HG02870 (cell line): ENCODE measurements at regions not wholly inside any gene's neighbourhood (a gene's known extent, or its start where the extent isn't known, plus 50 kb on each side); places are given as distances from the start of the nearest gene placed in this dataset.

Experiments used
- ATAC-seq: cut with Tn5 transposase; IDR thresholded peaks from one replicate; pipeline ENCODE4 v1.9.1; 2021; ENCODE audit warnings: mild to moderate bottlenecking, moderate library complexity; ENCODE audit not compliant: unreplicated experiment

GRCh38 chr2:177029501-177029900, 183.1 kb upstream of the HNRNPA3 start:
- ATAC-seq: no peak

GRCh38 chr2:177029901-177030300, 182.7 kb upstream of the HNRNPA3 start:
- no peak for ATAC-seq

GRCh38 chr2:177030451-177031105, 182.0 kb upstream of the HNRNPA3 start:
- ATAC-seq: no peak

GRCh38 chr2:177031438-177032180, 181.0 kb upstream of the HNRNPA3 start:
- no peak for ATAC-seq

GRCh38 chr2:177036747-177037146, 175.8 kb upstream of the HNRNPA3 start:
- no peak for ATAC-seq

- no peak for ATAC-seq
Measured at GRCh38 chr2:177037569-177037968, 175.0 kb upstream of the HNRNPA3 start.

GRCh38 chr2:177038787-177039484, 173.7 kb upstream of the HNRNPA3 start:
- no peak for ATAC-seq

GRCh38 chr2:177042311-177042710, 170.3 kb upstream of the HNRNPA3 start:
- ATAC-seq: no peak

GRCh38 chr2:177044671-177045070, 167.9 kb upstream of the HNRNPA3 start:
- ATAC-seq: no peak

GRCh38 chr2:177048981-177049380, 163.6 kb upstream of the HNRNPA3 start:
- ATAC-seq: no peak

- no peak for ATAC-seq
Measured at GRCh38 chr2:177051278-177051677, 161.3 kb upstream of the HNRNPA3 start.

GRCh38 chr2:177052471-177052870, 160.1 kb upstream of the HNRNPA3 start:
- no peak for ATAC-seq

GRCh38 chr2:177053038-177053437, 159.6 kb upstream of the HNRNPA3 start:
- ATAC-seq: no peak

- ATAC-seq: no peak
Measured at GRCh38 chr2:177053716-177054115, 158.9 kb upstream of the HNRNPA3 start.

- ATAC-seq: no peak
Measured at GRCh38 chr2:177056481-177056929, 156.1 kb upstream of the HNRNPA3 start.

GRCh38 chr2:177058747-177059146, 153.8 kb upstream of the HNRNPA3 start:
- ATAC-seq: peak; percentile 95

GRCh38 chr2:177059293-177059692, 153.3 kb upstream of the HNRNPA3 start:
- ATAC-seq: no peak

- no peak for ATAC-seq
Measured at GRCh38 chr2:177063331-177063730, 149.3 kb upstream of the HNRNPA3 start.

- no peak for ATAC-seq
Measured at GRCh38 chr2:177064422-177064821, 148.2 kb upstream of the HNRNPA3 start.

GRCh38 chr2:177068967-177069366, 143.6 kb upstream of the HNRNPA3 start:
- no peak for ATAC-seq

GRCh38 chr2:177072090-177072489, 140.5 kb upstream of the HNRNPA3 start:
- ATAC-seq: no peak

GRCh38 chr2:177073611-177074010, 139.0 kb upstream of the HNRNPA3 start:
- ATAC-seq: no peak
